Tibial nerve (tissue), 3 donors: ENCODE measurements at regions not wholly inside any gene's neighbourhood (a gene's known extent, or its start where the extent isn't known, plus 50 kb on each side); places are given as distances from the start of the nearest gene placed in this dataset.

Experiments
- CTCF ChIP-seq, 5 experiments: fragments of 200-600 bp in 3 of 5; fragments of 450-650 bp in 2 of 5; sonication (generic) in 3 of 5; IDR thresholded peaks; one replicate each; pipeline ENCODE4 v1.5.1; 2016 to 2019; ENCODE audit warnings: antibody characterized with exemption in 5 of 5, mild to moderate bottlenecking in 3 of 5, moderate library complexity in 2 of 5
- POLR2A ChIP-seq, 2 donors: fragments of 450-650 bp; IDR thresholded peaks; one replicate each; pipeline ENCODE4 v1.6.1; 2017; ENCODE audit warnings: antibody characterized with exemption in 2 of 2, mild to moderate bottlenecking in 2 of 2, moderate library complexity in 2 of 2

GRCh38 chr11:119800171-119800570 lies 71.2 kb upstream of the NECTIN1 start:
- no peak for TF ChIP-seq POLR2A (IDR thresholded peaks at IDR 0.05)
- no peak for TF ChIP-seq CTCF (IDR thresholded peaks at IDR 0.05)
